22Rv1 (cell line): ENCODE measurements at regions not wholly inside any gene's neighbourhood (a gene's known extent, or its start where the extent isn't known, plus 50 kb on each side); places are given as distances from the start of the nearest gene placed in this dataset.

Experiments
- CTCF ChIP-seq: fragments of 450-650 bp; IDR thresholded peaks from 2 replicates; pipeline ENCODE4 v1.5.1; 2017; ENCODE audit warnings: mild to moderate bottlenecking
- ZFX ChIP-seq: fragments of 450-650 bp; IDR thresholded peaks from 2 replicates; pipeline ENCODE4 v1.6.1; 2017; ENCODE audit warnings: antibody characterized with exemption, borderline replicate concordance

- TF ChIP-seq CTCF (peak; percentile 10; the same call in 1 of the 2 replicates), ZFX (no peak)
Observed at GRCh38 chr4:180550106-180550505, 1693.1 kb upstream of the TENM3 start.
